ENCODE measurements at regions not wholly inside any gene's neighbourhood (a gene's known extent, or its start where the extent isn't known, plus 50 kb on each side); places are given as distances from the start of the nearest gene placed in this dataset.
"Not testable (repeated sequence)": the region's sequence is repeated elsewhere in the genome, so short reads cannot be mapped to it uniquely, and the experiment has no call there.

GRCh38 chr10:31120961-31121685, 89.5 kb upstream of the ZNF438 start:
- no peak for DNase-seq
- in situ Hi-C loops (cut with HindIII; ENCODE audit: low pct_ligation_motif_present, low pct_unique_long_range_greater_than_20kb, low sequenced_read_pairs): no loop called here

- no peak for DNase-seq
- in situ Hi-C loops (cut with HindIII; ENCODE audit: low pct_ligation_motif_present, low pct_unique_long_range_greater_than_20kb, low sequenced_read_pairs): no loop called here
These were observed 90.3 kb upstream of the ZNF438 start for GRCh38 chr10:31121757-31122577.

GRCh38 chr10:31123946-31124345, 92.3 kb upstream of the ZNF438 start:
- no peak for DNase-seq
- in situ Hi-C loops (cut with HindIII; ENCODE audit: low pct_ligation_motif_present, low pct_unique_long_range_greater_than_20kb, low sequenced_read_pairs): no loop called here

- in situ Hi-C loops (cut with HindIII; ENCODE audit: low pct_ligation_motif_present, low pct_unique_long_range_greater_than_20kb, low sequenced_read_pairs): no loop called here
- DNase-seq: no peak
These were observed 93.2 kb upstream of the ZNF438 start for GRCh38 chr10:31124852-31125251.

GRCh38 chr10:31125789-31126188, 94.1 kb upstream of the ZNF438 start:
- in situ Hi-C loops (cut with HindIII; ENCODE audit: low pct_ligation_motif_present, low pct_unique_long_range_greater_than_20kb, low sequenced_read_pairs): no loop called here

GRCh38 chr10:31126593-31126992, 94.9 kb upstream of the ZNF438 start:
- no peak for DNase-seq
- in situ Hi-C loops (cut with HindIII; ENCODE audit: low pct_ligation_motif_present, low pct_unique_long_range_greater_than_20kb, low sequenced_read_pairs): no loop called here

More at GRCh38 chr10:31125789-31126188, 94.1 kb upstream of the ZNF438 start:
- no peak for DNase-seq

- DNase-seq: no peak
- in situ Hi-C loops (cut with HindIII; ENCODE audit: low pct_ligation_motif_present, low pct_unique_long_range_greater_than_20kb, low sequenced_read_pairs): no loop called here
These were observed 96.9 kb upstream of the ZNF438 start for GRCh38 chr10:31128536-31128935.

GRCh38 chr10:31129271-31129670, 97.6 kb upstream of the ZNF438 start:
- no peak for DNase-seq
- in situ Hi-C loops (cut with HindIII; ENCODE audit: low pct_ligation_motif_present, low pct_unique_long_range_greater_than_20kb, low sequenced_read_pairs): no loop called here

- in situ Hi-C loops (cut with HindIII; ENCODE audit: low pct_ligation_motif_present, low pct_unique_long_range_greater_than_20kb, low sequenced_read_pairs): no loop called here
These were observed 98.3 kb upstream of the ZNF438 start for GRCh38 chr10:31129880-31130405.

GRCh38 chr10:31130406-31130805, 98.7 kb upstream of the ZNF438 start:
- in situ Hi-C loops (cut with HindIII; ENCODE audit: low pct_ligation_motif_present, low pct_unique_long_range_greater_than_20kb, low sequenced_read_pairs): no loop called here
- DNase-seq: no peak

More at GRCh38 chr10:31129880-31130405, 98.3 kb upstream of the ZNF438 start:
- no peak for DNase-seq

- in situ Hi-C loops (cut with HindIII; ENCODE audit: low pct_ligation_motif_present, low pct_unique_long_range_greater_than_20kb, low sequenced_read_pairs): no loop called here
- DNase-seq: no peak
These were observed 99.6 kb upstream of the ZNF438 start for GRCh38 chr10:31131251-31131650.

GRCh38 chr10:31132681-31133244, 101.1 kb upstream of the ZNF438 start:
- in situ Hi-C loops (cut with HindIII; ENCODE audit: low pct_ligation_motif_present, low pct_unique_long_range_greater_than_20kb, low sequenced_read_pairs): no loop called here
- no peak for DNase-seq

GRCh38 chr10:31133251-31133791, 101.7 kb upstream of the ZNF438 start:
- DNase-seq: no peak
- in situ Hi-C loops (cut with HindIII; ENCODE audit: low pct_ligation_motif_present, low pct_unique_long_range_greater_than_20kb, low sequenced_read_pairs): no loop called here

GRCh38 chr10:31133792-31134310, 102.2 kb upstream of the ZNF438 start:
- in situ Hi-C loops (cut with HindIII; ENCODE audit: low pct_ligation_motif_present, low pct_unique_long_range_greater_than_20kb, low sequenced_read_pairs): no loop called here
- no peak for DNase-seq

GRCh38 chr10:31134311-31134952, 102.8 kb upstream of the ZNF438 start:
- in situ Hi-C loops (cut with HindIII; ENCODE audit: low pct_ligation_motif_present, low pct_unique_long_range_greater_than_20kb, low sequenced_read_pairs): no loop called here
- no peak for DNase-seq

- DNase-seq: no peak
- in situ Hi-C loops (cut with HindIII; ENCODE audit: low pct_ligation_motif_present, low pct_unique_long_range_greater_than_20kb, low sequenced_read_pairs): no loop called here
These were observed 103.5 kb upstream of the ZNF438 start for GRCh38 chr10:31135171-31135570.

- in situ Hi-C loops (cut with HindIII; ENCODE audit: low pct_ligation_motif_present, low pct_unique_long_range_greater_than_20kb, low sequenced_read_pairs); DNase-seq: not testable (repeated sequence)
These were observed 104.1 kb upstream of the ZNF438 start for GRCh38 chr10:31135791-31136190.

GRCh38 chr10:31136386-31136785, 104.7 kb upstream of the ZNF438 start:
- no peak for DNase-seq
- in situ Hi-C loops (cut with HindIII; ENCODE audit: low pct_ligation_motif_present, low pct_unique_long_range_greater_than_20kb, low sequenced_read_pairs): no loop called here
